ENCODE measurements at regions not wholly inside any gene's neighbourhood (a gene's known extent, or its start where the extent isn't known, plus 50 kb on each side); places are given as distances from the start of the nearest gene placed in this dataset.

- no peak for TF ChIP-seq SMAD1 (IDR thresholded peaks at IDR 0.05; ENCODE audit: low read depth, partially characterized antibody)
- TF ChIP-seq PKNOX1 (IDR thresholded peaks at IDR 0.05) = no peak
- no peak for TF ChIP-seq ATF3 (IDR thresholded peaks at IDR 0.05; ENCODE audit: borderline replicate concordance, extremely low read depth, low read depth, low read length)
- no peak for TF ChIP-seq HCFC1 (IDR thresholded peaks at IDR 0.05; ENCODE audit: low read length)
- no peak for TF ChIP-seq HDGF (IDR thresholded peaks at IDR 0.05)
- no peak for TF ChIP-seq ATF2 (IDR thresholded peaks at IDR 0.05; ENCODE audit: low read length)
- TF ChIP-seq YY1 (IDR thresholded peaks at IDR 0.05; ENCODE audit: low read depth, low read length) = no peak
- TF ChIP-seq IRF5 (IDR thresholded peaks at IDR 0.05; ENCODE audit: borderline replicate concordance) = no peak
These were observed 63.9 kb upstream of the WARS2 start (continued) for GRCh38 chr1:119204197-119204960.

- ChIA-PET RAD21 (ENCODE audit: unreplicated experiment) (no interaction called here), POLR2A (no interaction called here), SMC1A (ENCODE audit: uncharacterized antibody, unreplicated experiment) (no interaction called here), CTCF (interaction anchor here (1.5 kb wide), 1 partner anchor 10 kb away, joined by 3 read pairs; no protein-coding TSS in a partner anchor)
- Histone ChIP-seq H3K27ac (ENCODE audit: control insufficient read depth, insufficient read depth) (no peak overlapping the region), H3K36me3 (ENCODE audit: control insufficient read depth in 2 of 2, insufficient read depth in 2 of 2, low read length in 1 of 2) (no peaks in the 10 kb centered on the region), H3K9ac (ENCODE audit: control insufficient read depth, insufficient read depth, low read length) (no peak overlapping the region), H2AFZ (ENCODE audit: control insufficient read depth, low read depth, low read length) (no peak overlapping the region), H3K4me1 (ENCODE audit: control insufficient read depth, insufficient read depth, low read length) (no peaks in the 10 kb centered on the region), H3K4me3 (no peak overlapping the region), H3K4me2 (ENCODE audit: control insufficient read depth, insufficient read depth) (no peak overlapping the region), H3K79me2 (ENCODE audit: control insufficient read depth, insufficient read depth, low read length) (no peaks in the 10 kb centered on the region), H3K27me3 (replicated peaks in 1 of 2; ENCODE audit: control insufficient read depth in 2 of 2, insufficient read depth in 2 of 2, low read length in 1 of 2) (no peaks in the 10 kb centered on the region), H3K9me3 (replicated peaks; ENCODE audit: control insufficient read depth, insufficient read depth, low read length) (no peaks in the 10 kb centered on the region), H4K20me1 (ENCODE audit: control insufficient read depth, insufficient read depth) (no peaks in the 10 kb centered on the region)
- no TSS peak for BruUV-seq (replicated peaks)
- in situ Hi-C loops (cut with MboI) (no loop called here), intact Hi-C loops (cut with micrococcal nuclease; ENCODE audit: unreplicated experiment) (no loop called here)
- ATAC-seq (no peak), FAIRE-seq (no peak), DNase-seq (ENCODE audit: low read depth, low spot score) (no peak)
- WGBS (ENCODE audit: insufficient coverage, insufficient replicate concordance, low lambda C conversion rate, missing lambda C conversion rate) = 0% methylated on average over 1 of the region's 1 CpG
- TF ChIP-seq PKNOX1 (IDR thresholded peaks at IDR 0.05) (no peak), EGR1 (IDR thresholded peaks at IDR 0.05; ENCODE audit: borderline replicate concordance in 1 of 2, low read depth in 2 of 2, low read length in 2 of 2) (no peak), FOS (IDR thresholded peaks at IDR 0.05; ENCODE audit: borderline replicate concordance, extremely low read depth, insufficient read length) (no peak), CHD2 (IDR thresholded peaks at IDR 0.05; ENCODE audit: borderline replicate concordance, low read depth, low read length) (no peak), CTCF (IDR thresholded peaks at IDR 0.05 in 2 of 3, conservative IDR thresholded peaks at IDR 0.05 in 1 of 3; ENCODE audit: control insufficient read depth in 2 of 3, extremely low read depth in 1 of 3, insufficient read depth in 1 of 3, low read depth in 3 of 3, low read length in 3 of 3) (no peak)
These were observed 64.5 kb upstream of the WARS2 start for GRCh38 chr1:119204961-119205357.

All from GM12878 (cell line).